ENCODE measurements at regions not wholly inside any gene's neighbourhood (a gene's known extent, or its start where the extent isn't known, plus 50 kb on each side); places are given as distances from the start of the nearest gene placed in this dataset.

- no peak for DNase-seq (ENCODE audit: low spot score)
Observed at GRCh38 chr5:135204151-135204600, 170.1 kb upstream of the PITX1 start.

- DNase-seq (ENCODE audit: low spot score): peak; percentile 23
Observed at GRCh38 chr5:135203593-135204036, 169.6 kb upstream of the PITX1 start.

DNA sequence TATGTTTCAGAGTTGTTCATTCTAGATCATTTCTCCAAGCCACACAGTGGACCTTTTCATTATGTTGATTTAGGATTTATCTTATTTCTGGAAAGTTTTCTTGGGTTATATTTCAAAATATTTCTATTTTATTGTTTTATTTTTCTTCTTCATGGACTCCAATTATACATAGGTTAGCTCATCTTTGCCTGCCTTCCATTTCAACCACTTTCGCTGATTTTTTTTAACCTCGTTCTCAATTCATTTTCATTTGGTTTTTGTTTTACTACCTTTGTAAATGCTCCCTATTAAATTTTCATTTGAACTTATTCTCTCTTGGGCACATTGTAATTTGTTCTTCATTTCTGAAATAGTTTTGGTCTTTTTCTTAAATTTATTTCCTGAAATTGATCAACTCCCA is 169.0 kb upstream of the PITX1 start:
- DNase-seq (ENCODE audit: low spot score): no peak

GRCh38 chr5:135199919-135200318 is 165.9 kb upstream of the PITX1 start:
- DNase-seq (ENCODE audit: low spot score): no peak

DNA sequence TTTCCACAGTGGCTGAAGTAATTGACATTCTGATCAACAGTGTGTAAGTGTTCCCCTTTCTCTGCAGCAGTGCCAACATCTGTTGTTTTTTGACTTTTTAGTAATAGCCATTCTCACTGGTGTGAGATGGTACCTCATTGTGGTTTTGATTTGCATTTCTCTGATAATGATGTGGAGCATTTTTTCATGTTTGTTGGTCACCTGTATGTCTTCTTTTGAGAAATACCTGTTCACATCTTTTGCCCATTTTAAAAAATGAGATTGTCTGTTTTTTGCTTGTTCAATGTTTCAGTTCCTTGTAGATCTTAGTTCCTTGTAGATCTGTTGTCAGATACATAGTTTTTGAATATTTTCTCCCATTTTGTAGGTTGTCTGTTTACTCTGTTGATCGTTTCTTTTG is 162.5 kb upstream of the PITX1 start:
- no peak for DNase-seq (ENCODE audit: low spot score)

DNA sequence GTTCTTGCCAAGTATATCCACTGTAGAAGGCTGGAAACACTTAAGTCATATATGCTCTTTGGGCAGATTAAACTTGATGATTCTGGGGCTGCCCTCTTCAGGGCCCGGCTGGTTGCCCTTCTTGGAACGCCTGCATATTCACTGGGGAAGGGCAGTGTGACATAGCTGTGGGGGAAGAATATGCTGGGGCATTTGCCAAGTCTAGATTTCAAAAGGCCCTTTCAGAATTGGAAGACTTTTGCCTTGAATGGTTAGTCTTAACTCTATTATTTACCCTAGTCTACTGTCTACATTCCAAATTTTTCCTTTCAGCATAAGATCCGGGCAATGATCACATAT is 161.2 kb upstream of the PITX1 start:
- DNase-seq (ENCODE audit: low spot score): no peak

DNA sequence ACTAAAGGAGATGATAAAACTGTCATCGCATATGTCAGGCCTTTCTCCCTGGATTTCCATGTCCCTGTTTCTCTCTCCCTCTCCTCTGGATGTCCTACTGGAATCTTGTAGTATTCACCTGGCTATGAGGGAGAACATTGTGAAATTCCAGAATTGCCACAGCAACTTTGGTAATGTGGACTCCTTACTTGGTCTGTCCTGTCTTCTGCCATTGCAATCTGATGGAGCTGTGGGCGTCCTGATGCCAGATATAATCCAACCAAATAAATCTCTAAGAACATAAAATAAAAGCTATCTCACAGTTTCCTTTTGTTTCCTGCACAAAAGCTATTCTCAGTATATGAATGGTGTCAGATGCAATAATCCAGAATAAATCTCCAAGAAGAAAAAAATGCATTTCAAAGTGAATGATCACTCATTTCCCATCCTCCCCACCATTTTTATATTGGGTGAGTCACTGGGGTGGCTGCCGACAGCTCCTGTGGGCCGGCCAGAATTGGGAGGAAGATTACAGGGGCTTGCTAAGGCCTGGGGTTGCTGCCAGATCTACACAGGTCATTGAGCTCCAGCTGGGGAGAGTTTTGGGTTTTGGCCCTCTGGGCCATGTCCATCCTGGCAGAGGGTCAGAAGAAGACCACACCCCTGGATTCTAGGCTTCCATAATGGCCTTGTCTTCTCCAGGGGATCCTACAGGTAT is 160.7 kb upstream of the PITX1 start:
- no peak for DNase-seq (ENCODE audit: low spot score)

- no peak for DNase-seq (ENCODE audit: low spot score)
Observed at GRCh38 chr5:135194126-135194488, 160.1 kb upstream of the PITX1 start.

DNA sequence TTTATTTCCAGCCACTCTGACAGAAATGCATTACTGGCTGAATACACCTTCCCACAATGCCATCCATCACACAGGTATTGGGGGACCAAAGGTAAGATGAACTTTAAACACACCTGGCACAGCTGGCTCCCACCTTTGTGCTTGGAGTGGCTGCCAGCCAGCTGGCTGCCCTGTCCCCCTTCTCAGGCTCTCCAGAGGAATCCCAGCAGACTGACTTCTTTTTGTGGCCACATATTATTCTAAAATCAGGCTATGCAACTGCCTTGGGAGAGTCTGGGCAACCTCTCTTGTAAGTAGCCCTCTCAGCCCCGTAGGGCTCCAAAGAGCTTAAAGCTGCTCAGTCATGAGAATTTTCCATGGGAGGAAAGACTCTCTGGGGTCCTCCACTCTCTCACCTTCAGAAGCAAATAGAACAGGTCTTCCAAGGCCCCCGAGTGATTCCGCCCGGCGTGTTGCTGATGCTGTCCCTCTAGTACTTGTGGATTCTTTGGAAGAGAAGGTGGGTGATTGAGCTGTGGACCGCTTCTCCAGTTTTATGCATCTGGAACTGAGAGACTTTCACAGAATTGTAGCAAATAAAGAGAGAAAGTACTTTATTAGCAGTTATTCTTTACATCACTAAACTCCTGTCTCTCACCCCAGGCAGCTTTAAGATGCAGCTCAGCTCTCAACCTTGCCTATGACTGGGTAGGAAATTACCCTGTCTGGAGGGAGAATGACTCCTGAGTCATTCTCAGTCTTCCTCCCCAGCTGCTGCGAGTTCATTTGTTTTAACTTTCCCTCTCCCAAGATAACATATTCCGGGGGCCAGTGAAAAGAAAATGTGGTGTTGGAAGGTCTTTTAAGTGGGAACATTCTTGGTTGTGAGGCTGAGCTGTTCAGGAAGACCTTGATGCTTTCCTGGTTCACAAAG is 159.4 kb upstream of the PITX1 start:
- DNase-seq (ENCODE audit: low spot score): no peak

DNA sequence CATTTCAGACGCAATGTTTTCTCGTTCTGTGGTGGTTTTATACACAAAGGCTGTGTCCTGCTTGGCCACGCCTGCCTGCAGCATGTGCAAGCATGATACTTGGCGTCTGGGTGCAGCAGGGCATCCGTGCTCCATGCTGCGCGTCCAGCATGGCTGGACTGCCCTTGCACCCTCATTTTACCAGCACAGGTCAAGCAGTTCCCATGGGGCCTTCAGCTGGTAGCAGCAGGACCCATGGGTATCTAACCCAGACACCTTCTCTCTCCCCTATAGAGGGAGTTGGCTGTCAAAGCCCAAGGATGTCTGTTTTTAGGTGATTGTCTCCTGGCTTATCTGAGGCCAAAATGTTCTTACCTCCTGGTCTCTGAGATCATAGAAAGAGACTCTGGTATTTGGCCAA is 158.3 kb upstream of the PITX1 start:
- no peak for DNase-seq (ENCODE audit: low spot score)

- peak; percentile 76 for DNase-seq (ENCODE audit: low spot score)
Observed at GRCh38 chr5:135191084-135191826, 157.2 kb upstream of the PITX1 start.

DNA sequence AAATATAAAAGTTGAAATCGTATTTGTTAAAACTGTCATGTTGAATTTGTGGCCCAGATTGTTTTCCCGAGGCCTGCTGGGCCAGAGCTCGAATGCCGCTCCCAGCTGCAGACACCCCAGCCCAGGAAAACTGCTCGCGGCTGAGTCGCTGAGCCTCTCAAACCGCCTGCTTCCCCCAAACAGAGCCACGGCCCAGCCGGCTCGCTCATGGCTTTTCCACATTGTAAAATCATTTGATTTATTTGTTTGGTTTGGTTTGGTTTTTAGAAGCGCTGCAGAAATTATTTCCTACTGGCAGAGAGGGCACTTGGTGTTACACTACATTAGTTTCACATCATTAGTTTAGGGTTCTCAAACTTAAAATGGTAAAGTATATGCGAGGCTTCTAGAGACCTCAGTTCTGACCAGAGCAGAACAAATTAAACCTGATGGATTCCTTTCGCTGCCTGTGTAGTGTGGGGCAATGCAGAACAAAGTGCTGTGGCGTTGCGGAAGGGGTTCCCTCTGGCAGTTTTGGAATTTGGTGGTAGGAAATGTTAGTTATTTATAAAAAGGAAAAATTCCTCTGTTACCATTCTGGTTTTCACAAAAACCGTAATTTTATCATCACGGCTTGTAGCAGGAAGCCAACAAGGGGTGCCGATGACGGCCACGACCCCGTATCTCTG is 156.5 kb upstream of the PITX1 start:
- no peak for DNase-seq (ENCODE audit: low spot score)

GRCh38 chr5:135189024-135189423 is 155.0 kb upstream of the PITX1 start:
- DNase-seq (ENCODE audit: low spot score): no peak

GRCh38 chr5:135188233-135188914 is 154.3 kb upstream of the PITX1 start:
- no peak for DNase-seq (ENCODE audit: low spot score)

- DNase-seq (ENCODE audit: low spot score): no peak
Observed at GRCh38 chr5:135186662-135187522, 152.9 kb upstream of the PITX1 start.

DNA sequence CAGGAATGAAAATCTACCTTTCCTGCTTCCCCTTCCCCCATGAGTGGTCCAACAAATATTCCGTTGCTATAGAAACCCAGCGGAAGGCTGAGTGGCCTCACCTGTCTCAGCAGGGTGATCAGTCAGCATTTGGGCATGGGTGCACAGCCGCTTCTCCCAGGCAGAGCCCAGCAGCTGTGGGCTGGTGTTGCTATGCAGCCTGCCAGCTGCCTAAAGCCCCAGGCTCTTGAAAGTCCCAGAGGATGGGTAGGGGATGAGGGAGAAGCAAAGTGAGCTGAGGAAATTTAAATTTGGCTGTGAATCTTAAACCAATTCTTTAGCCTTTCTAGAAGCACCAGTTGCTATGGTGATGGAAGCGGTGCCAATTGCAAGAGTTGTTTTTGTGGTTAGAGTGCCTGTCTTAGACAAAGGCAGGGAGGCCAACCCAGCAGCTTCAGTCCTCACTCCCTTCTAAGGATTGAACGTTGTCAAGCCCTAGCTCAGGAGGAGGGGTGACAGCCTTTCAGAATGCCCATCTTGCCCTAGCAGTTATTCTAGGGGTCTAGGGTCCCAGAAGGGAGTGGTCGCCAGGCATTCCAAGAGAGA is 151.5 kb upstream of the PITX1 start:
- DNase-seq (ENCODE audit: low spot score): no peak

- no peak for DNase-seq (ENCODE audit: low spot score)
Observed at GRCh38 chr5:135184646-135185045, 150.6 kb upstream of the PITX1 start.

GRCh38 chr5:135183464-135183863 is 149.4 kb upstream of the PITX1 start:
- DNase-seq (ENCODE audit: low spot score): no peak

DNA sequence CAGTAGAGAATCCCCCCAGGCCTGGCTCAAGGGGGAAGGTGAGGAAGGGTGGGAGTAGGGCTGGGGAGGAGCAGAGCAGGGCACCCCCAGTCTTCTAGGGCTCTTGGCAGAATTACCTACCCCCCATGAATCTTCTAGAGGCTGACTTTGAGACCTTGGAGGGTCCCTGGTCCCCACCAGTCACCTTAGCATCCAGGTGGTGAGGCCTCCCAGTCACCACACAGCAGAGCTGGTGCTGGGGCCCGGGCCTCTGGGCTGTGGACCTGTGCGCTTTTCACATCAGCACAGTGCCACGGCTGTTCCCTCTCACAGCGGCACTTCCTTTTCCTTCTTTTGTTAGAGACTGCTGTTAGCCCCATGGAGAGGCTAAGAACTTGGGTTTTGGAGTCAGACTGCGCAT is 148.6 kb upstream of the PITX1 start:
- no peak for DNase-seq (ENCODE audit: low spot score)

DNA sequence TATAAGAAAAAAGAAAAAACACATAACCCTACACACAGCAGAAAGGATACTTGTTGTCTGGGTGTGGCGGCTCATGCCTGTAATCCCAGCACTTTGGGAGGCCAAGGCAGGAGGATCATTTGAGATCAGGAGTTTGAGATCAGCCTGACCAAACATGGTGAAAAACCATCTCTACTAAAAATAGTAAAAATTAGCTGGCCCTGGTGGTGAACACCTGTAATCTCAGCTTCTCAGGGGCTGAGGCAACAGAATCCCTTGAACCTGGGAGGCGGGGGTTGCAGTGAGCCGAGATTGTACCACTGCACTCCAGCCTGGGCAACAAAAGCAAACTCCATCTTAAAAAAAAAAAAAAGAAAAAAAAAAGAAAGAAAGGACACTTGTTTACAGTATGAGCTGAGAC is 147.6 kb upstream of the PITX1 start:
- no peak for DNase-seq (ENCODE audit: low spot score)

Data from germinal center (tissue), 1 donor.